SU-DHL-6 (cell line): ENCODE measurements at regions not wholly inside any gene's neighbourhood (a gene's known extent, or its start where the extent isn't known, plus 50 kb on each side); places are given as distances from the start of the nearest gene placed in this dataset.

Experiments
- H2AFZ ChIP-seq: fragments of 200-600 bp; sonication (generic); 2 replicates; pipeline ENCODE4 v1.6.1; 2014; ENCODE audit warnings: low read depth, mild to moderate bottlenecking, moderate library complexity, mixed read lengths, antibody characterized with exemption, low read length; ENCODE audit not compliant: severe bottlenecking
- H3F3A ChIP-seq: fragments of 200-600 bp; shearing (Covaris generic); 2 replicates; pipeline ENCODE4 v1.6.0; 2016; ENCODE audit warnings: antibody characterized with exemption, mild to moderate bottlenecking; ENCODE audit not compliant: insufficient read depth
- H3K27ac ChIP-seq: fragments of 200-600 bp; sonication (generic); 2 replicates; pipeline ENCODE4 v1.5.1; 2016; ENCODE audit warnings: low read depth, mild to moderate bottlenecking, low read length, moderate library complexity, mixed read lengths
- H3K27me3 ChIP-seq: fragments of 200-600 bp; sonication (generic), shearing (Covaris generic); 2 replicates; pipeline ENCODE4 v1.6.0; 2014; ENCODE audit warnings: mild to moderate bottlenecking, low read length
- H3K36me3 ChIP-seq: fragments of 200-600 bp; sonication (generic); 2 replicates; pipeline ENCODE4 v1.6.1; 2014; ENCODE audit warnings: mild to moderate bottlenecking, low read length, mixed read lengths
- H3K4me2 ChIP-seq: fragments of 300-600, 200-600 bp; shearing (Covaris generic), sonication (generic); 2 replicates; pipeline ENCODE4 v1.6.0; 2014; ENCODE audit warnings: low read length, low read depth, mild to moderate bottlenecking; ENCODE audit not compliant: poor library complexity, severe bottlenecking
- H3K4me3 ChIP-seq: fragments of 200-600 bp; sonication (generic); 2 replicates; pipeline ENCODE4 v1.5.1; 2014; ENCODE audit warnings: antibody characterized with exemption, low read length, mild to moderate bottlenecking, mixed read lengths; ENCODE audit not compliant: insufficient read depth, poor library complexity, severe bottlenecking
- H3K79me2 ChIP-seq: fragments of 200-600 bp; sonication (generic); 2 replicates; pipeline ENCODE4 v1.6.1; 2014; ENCODE audit warnings: mild to moderate bottlenecking, low read length, moderate library complexity; ENCODE audit not compliant: insufficient read depth
- H3K9ac ChIP-seq: fragments of 200-600 bp; sonication (generic); 2 replicates; pipeline ENCODE4 v1.7.0; 2014; ENCODE audit warnings: mild to moderate bottlenecking, low read length
- H3K9me2 ChIP-seq: fragments of 200-600 bp; sonication (generic); replicated peaks from 2 replicates; pipeline ENCODE4 v1.6.1; 2014; ENCODE audit warnings: low read length; ENCODE audit not compliant: insufficient read depth
- H3K9me3 ChIP-seq: fragments of 200-600 bp; sonication (generic); 2 replicates; pipeline ENCODE4 v1.6.1; 2014; ENCODE audit warnings: low read length, mixed read lengths; ENCODE audit not compliant: insufficient read depth
- H4K20me1 ChIP-seq: fragments of 200-600 bp; sonication (generic); 2 replicates; pipeline ENCODE4 v1.6.1; 2014; ENCODE audit warnings: low read depth, mild to moderate bottlenecking, antibody characterized with exemption, low read length, moderate library complexity, mixed read lengths
- CTCF ChIP-seq: fragments of 200-600 bp; sonication (generic); IDR thresholded peaks from one replicate; pipeline ENCODE4 v1.5.1; 2017; ENCODE audit warnings: antibody characterized with exemption, mild to moderate bottlenecking, low read length, moderate library complexity; ENCODE audit not compliant: insufficient read depth, poor library complexity, severe bottlenecking
- EZH2phosphoT487 ChIP-seq: fragments of 200-600 bp; sonication (generic), shearing (Covaris generic); conservative IDR thresholded peaks from 2 replicates; pipeline ENCODE4 v1.6.1; 2018; ENCODE audit warnings: mild to moderate bottlenecking, antibody characterized with exemption, low read length, moderate library complexity, mixed read lengths

GRCh38 chr5:116998024-116998423, 423.4 kb upstream of the SEMA6A start:
- H3F3A ChIP-seq: no peaks in the 10 kb centered on the region
- H3K36me3 ChIP-seq: no peaks in the 10 kb centered on the region
- H3K79me2 ChIP-seq: no peaks in the 10 kb centered on the region
- H4K20me1 ChIP-seq: no peaks in the 10 kb centered on the region
- no peak for TF ChIP-seq EZH2phosphoT487
- TF ChIP-seq CTCF: no peak
- H3K4me2 ChIP-seq: no peak overlapping the region
- no peaks in the 10 kb centered on the region for H3K27me3 ChIP-seq
- no peak overlapping the region for H3K9ac ChIP-seq
- no peak overlapping the region for H2AFZ ChIP-seq
- no peaks in the 10 kb centered on the region for H3K9me2 ChIP-seq
- no peak overlapping the region for H3K4me3 ChIP-seq
- no peaks in the 10 kb centered on the region for H3K9me3 ChIP-seq
- H3K27ac ChIP-seq: no peak overlapping the region

- Histone ChIP-seq H3F3A (no peaks in the 10 kb centered on the region), H3K27ac (no peak overlapping the region), H3K4me3 (no peak overlapping the region), H3K79me2 (no peaks in the 10 kb centered on the region), H4K20me1 (no peaks in the 10 kb centered on the region), H3K9me2 (no peaks in the 10 kb centered on the region), H3K27me3 (no peaks in the 10 kb centered on the region), H2AFZ (no peak overlapping the region), H3K36me3 (no peaks in the 10 kb centered on the region), H3K9me3 (no peaks in the 10 kb centered on the region), H3K9ac (no peak overlapping the region), H3K4me2 (no peak overlapping the region)
- no peak for TF ChIP-seq CTCF
- no peak for TF ChIP-seq EZH2phosphoT487
These were observed 418.1 kb upstream of the SEMA6A start for GRCh38 chr5:116992681-116993080.

GRCh38 chr5:116989995-116990394, 415.4 kb upstream of the SEMA6A start:
- no peak overlapping the region for H3K27ac ChIP-seq
- TF ChIP-seq CTCF (no peak), EZH2phosphoT487 (no peak)
- H3K36me3 ChIP-seq: no peaks in the 10 kb centered on the region
- no peaks in the 10 kb centered on the region for H3K27me3 ChIP-seq
- H3K4me2 ChIP-seq: no peak overlapping the region
- H3K9me3 ChIP-seq: no peaks in the 10 kb centered on the region
- no peaks in the 10 kb centered on the region for H3K9me2 ChIP-seq
- H3K79me2 ChIP-seq: no peaks in the 10 kb centered on the region
- H3K4me3 ChIP-seq: no peak overlapping the region
- no peaks in the 10 kb centered on the region for H4K20me1 ChIP-seq
- H3F3A ChIP-seq: no peaks in the 10 kb centered on the region
- no peak overlapping the region for H3K9ac ChIP-seq
- no peak overlapping the region for H2AFZ ChIP-seq

GRCh38 chr5:116982035-116982434, 407.4 kb upstream of the SEMA6A start:
- Histone ChIP-seq H3K4me2 (no peak overlapping the region), H2AFZ (no peak overlapping the region), H3K36me3 (no peaks in the 10 kb centered on the region), H3K27ac (no peak overlapping the region), H3K9me3 (no peaks in the 10 kb centered on the region), H3K9ac (no peak overlapping the region), H3K27me3 (no peaks in the 10 kb centered on the region), H4K20me1 (no peaks in the 10 kb centered on the region), H3F3A (no peaks in the 10 kb centered on the region), H3K79me2 (no peaks in the 10 kb centered on the region), H3K9me2 (no peaks in the 10 kb centered on the region), H3K4me3 (no peak overlapping the region)
- TF ChIP-seq EZH2phosphoT487 (no peak), CTCF (no peak)
